ENCODE measurements at regions not wholly inside any gene's neighbourhood (a gene's known extent, or its start where the extent isn't known, plus 50 kb on each side); places are given as distances from the start of the nearest gene placed in this dataset.

- ChIA-PET CTCF (no interaction called here), POLR2A (ENCODE audit: unreplicated experiment) (no interaction called here)
- Histone ChIP-seq H3K36me3 (ENCODE audit: low read depth, low read length) (no peaks in the 10 kb centered on the region; the same call in 1 of the 2 replicates), H3K9me3 (ENCODE audit: low read length) (0 out of 2 replicates have a peak, but pooled peaks cover 10% of the 10 kb centered on the region), H3K27ac (ENCODE audit: low read length) (no peak overlapping the region), H3K27me3 (ENCODE audit: low read length) (no peaks in the 10 kb centered on the region), H3K9ac (ENCODE audit: low read length) (no peak overlapping the region), H2AFZ (ENCODE audit: low read length) (no peak overlapping the region), H3K79me2 (ENCODE audit: low read length) (no peaks in the 10 kb centered on the region), H3K4me3 (ENCODE audit: low read length) (no peak overlapping the region), H3K4me1 (ENCODE audit: insufficient read depth, low read length) (no peaks in the 10 kb centered on the region), H3K9me2 (replicated peaks; ENCODE audit: low read length) (no peaks in the 10 kb centered on the region), H3K4me2 (ENCODE audit: low read length) (no peak overlapping the region), H3F3A (ENCODE audit: low read length, unreplicated experiment) (no peaks in the 10 kb centered on the region), H4K20me1 (ENCODE audit: low read length) (no peaks in the 10 kb centered on the region)
- TF ChIP-seq, protein P1, sequence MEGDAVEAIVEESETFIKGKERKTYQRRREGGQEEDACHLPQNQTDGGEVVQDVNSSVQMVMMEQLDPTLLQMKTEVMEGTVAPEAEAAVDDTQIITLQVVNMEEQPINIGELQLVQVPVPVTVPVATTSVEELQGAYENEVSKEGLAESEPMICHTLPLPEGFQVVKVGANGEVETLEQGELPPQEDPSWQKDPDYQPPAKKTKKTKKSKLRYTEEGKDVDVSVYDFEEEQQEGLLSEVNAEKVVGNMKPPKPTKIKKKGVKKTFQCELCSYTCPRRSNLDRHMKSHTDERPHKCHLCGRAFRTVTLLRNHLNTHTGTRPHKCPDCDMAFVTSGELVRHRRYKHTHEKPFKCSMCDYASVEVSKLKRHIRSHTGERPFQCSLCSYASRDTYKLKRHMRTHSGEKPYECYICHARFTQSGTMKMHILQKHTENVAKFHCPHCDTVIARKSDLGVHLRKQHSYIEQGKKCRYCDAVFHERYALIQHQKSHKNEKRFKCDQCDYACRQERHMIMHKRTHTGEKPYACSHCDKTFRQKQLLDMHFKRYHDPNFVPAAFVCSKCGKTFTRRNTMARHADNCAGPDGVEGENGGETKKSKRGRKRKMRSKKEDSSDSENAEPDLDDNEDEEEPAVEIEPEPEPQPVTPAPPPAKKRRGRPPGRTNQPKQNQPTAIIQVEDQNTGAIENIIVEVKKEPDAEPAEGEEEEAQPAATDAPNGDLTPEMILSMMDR (conservative IDR thresholded peaks at IDR 0.05; ENCODE audit: low read depth, low read length): no peak
- TF ChIP-seq EZH2 (IDR thresholded peaks at IDR 0.05; ENCODE audit: low read length, unreplicated experiment): no peak
- TF ChIP-seq EZH2phosphoT487 (IDR thresholded peaks at IDR 0.05; ENCODE audit: borderline replicate concordance, low read length): no peak
- BruUV-seq (replicated peaks): no TSS peak
- no peak for ATAC-seq
- DNase-seq: no peak
- intact Hi-C loops (cut with micrococcal nuclease): no loop called here
Measured at GRCh38 chr6:74505391-74505790, 700.5 kb downstream of the COL12A1 start.

DNA sequence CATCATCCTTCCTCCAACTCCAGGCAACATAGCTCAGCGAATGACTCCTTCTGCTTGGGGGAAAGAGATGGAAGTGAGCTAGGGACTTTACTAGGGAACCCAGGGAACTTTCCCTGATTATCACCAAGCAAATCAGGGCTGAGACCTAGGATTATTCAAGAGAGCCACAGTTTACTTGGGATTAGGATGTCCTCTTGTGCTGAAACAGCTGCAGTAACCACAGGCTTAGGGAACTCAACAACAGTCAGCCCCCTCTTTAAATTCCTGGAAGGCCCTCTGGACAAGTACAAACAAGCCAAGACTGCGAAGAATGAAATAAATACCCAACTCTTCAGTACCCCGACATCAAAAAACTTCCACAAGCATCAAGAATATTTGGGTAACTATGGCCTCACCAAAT is 700.9 kb downstream of the COL12A1 start:
- BruUV-seq (replicated peaks): no TSS peak
- no peak for DNase-seq
- no peaks in the 10 kb centered on the region for H3K4me1 ChIP-seq (ENCODE audit: insufficient read depth, low read length)
- no peak for ATAC-seq
- intact Hi-C loops (cut with micrococcal nuclease): no loop called here
- 0 out of 2 replicates have a peak, but pooled peaks cover 10% of the 10 kb centered on the region for H3K9me3 ChIP-seq (ENCODE audit: low read length)
- no peak overlapping the region for H3K9ac ChIP-seq (ENCODE audit: low read length)
- H3K36me3 ChIP-seq (ENCODE audit: low read depth, low read length): no peaks in the 10 kb centered on the region; the same call in 1 of the 2 replicates
- no peak overlapping the region for H3K27ac ChIP-seq (ENCODE audit: low read length)
- no peaks in the 10 kb centered on the region for H4K20me1 ChIP-seq (ENCODE audit: low read length)
- H3F3A ChIP-seq (ENCODE audit: low read length, unreplicated experiment): no peaks in the 10 kb centered on the region
- POLR2A ChIA-PET (ENCODE audit: unreplicated experiment): no interaction called here
- no peak overlapping the region for H3K4me2 ChIP-seq (ENCODE audit: low read length)
- CTCF ChIA-PET: no interaction called here
- TF ChIP-seq, protein P1 (conservative IDR thresholded peaks at IDR 0.05; ENCODE audit: low read depth, low read length): no peak
- TF ChIP-seq EZH2phosphoT487 (IDR thresholded peaks at IDR 0.05; ENCODE audit: borderline replicate concordance, low read length): no peak
- TF ChIP-seq EZH2 (IDR thresholded peaks at IDR 0.05; ENCODE audit: low read length, unreplicated experiment): no peak
- H3K9me2 ChIP-seq (replicated peaks; ENCODE audit: low read length): no peaks in the 10 kb centered on the region
- no peak overlapping the region for H2AFZ ChIP-seq (ENCODE audit: low read length)
- no peaks in the 10 kb centered on the region for H3K27me3 ChIP-seq (ENCODE audit: low read length)
- no peak overlapping the region for H3K4me3 ChIP-seq (ENCODE audit: low read length)
- H3K79me2 ChIP-seq (ENCODE audit: low read length): no peaks in the 10 kb centered on the region

DNA sequence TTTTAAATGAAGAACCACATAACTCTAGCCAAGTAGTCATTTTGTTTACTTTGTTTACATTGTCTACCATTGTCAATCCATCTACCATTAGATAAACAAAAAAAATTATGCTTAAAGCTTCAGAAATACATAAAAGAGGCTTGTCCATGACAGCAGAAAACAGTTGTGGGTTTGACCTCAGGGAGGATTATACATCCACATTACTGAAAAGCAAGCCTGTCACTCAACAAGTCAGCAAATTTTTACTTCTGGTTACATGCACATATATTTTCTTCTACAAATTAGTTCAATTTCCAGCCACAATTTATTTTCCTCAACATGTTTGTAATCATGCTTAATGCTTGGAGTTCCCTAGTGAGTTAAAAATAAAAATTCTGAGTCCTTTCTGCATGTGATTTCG is 713.3 kb downstream of the COL12A1 start:
- no TSS peak for BruUV-seq (replicated peaks)

More for the DNA sequence above, 713.3 kb downstream of the COL12A1 start:
- CTCF ChIA-PET: no interaction called here
- POLR2A ChIA-PET (ENCODE audit: unreplicated experiment): no interaction called here
- no peak for ATAC-seq
- H3K4me2 ChIP-seq (ENCODE audit: low read length): no peak overlapping the region
- H3K27ac ChIP-seq (ENCODE audit: low read length): no peak overlapping the region
- H3K36me3 ChIP-seq (ENCODE audit: low read depth, low read length): no peaks in the 10 kb centered on the region
- H3K9me3 ChIP-seq (ENCODE audit: low read length): no peaks in the 10 kb centered on the region
- DNase-seq: no peak
- H3K4me1 ChIP-seq (ENCODE audit: insufficient read depth, low read length): no peaks in the 10 kb centered on the region
- H3K79me2 ChIP-seq (ENCODE audit: low read length): no peaks in the 10 kb centered on the region
- H3K27me3 ChIP-seq (ENCODE audit: low read length): no peaks in the 10 kb centered on the region
- intact Hi-C loops (cut with micrococcal nuclease): no loop called here
- no peaks in the 10 kb centered on the region for H4K20me1 ChIP-seq (ENCODE audit: low read length)
- H3F3A ChIP-seq (ENCODE audit: low read length, unreplicated experiment): no peaks in the 10 kb centered on the region
- no peak overlapping the region for H2AFZ ChIP-seq (ENCODE audit: low read length)
- no peak overlapping the region for H3K4me3 ChIP-seq (ENCODE audit: low read length)
- H3K9me2 ChIP-seq (replicated peaks; ENCODE audit: low read length): no peaks in the 10 kb centered on the region
- no peak overlapping the region for H3K9ac ChIP-seq (ENCODE audit: low read length)
- TF ChIP-seq EZH2phosphoT487 (IDR thresholded peaks at IDR 0.05; ENCODE audit: borderline replicate concordance, low read length) (no peak), EZH2 (IDR thresholded peaks at IDR 0.05; ENCODE audit: low read length, unreplicated experiment) (no peak)
- TF ChIP-seq, protein P1 (conservative IDR thresholded peaks at IDR 0.05; ENCODE audit: low read depth, low read length): no peak
